CD4-positive, alpha-beta T cell treated with Interleukin-1 beta for 1 hour (primary cell): ENCODE measurements at regions not wholly inside any gene's neighbourhood (a gene's known extent, or its start where the extent isn't known, plus 50 kb on each side); places are given as distances from the start of the nearest gene placed in this dataset.
"Not testable (repeated sequence)": the region's sequence is repeated elsewhere in the genome, so short reads cannot be mapped to it uniquely, and the experiment has no call there.

Experiments
- DNase-seq, 2 donors: peaks; one replicate each; pipeline ENCODE4 v3.0.0-alpha.2; 2020 to 2022

GRCh38 chr6:105692613-105693215, 289.8 kb upstream of the PREP start:
- no peak for DNase-seq

GRCh38 chr6:105691971-105692370, 289.1 kb upstream of the PREP start:
- DNase-seq = no peak

- DNase-seq = peak in 1 of 2 donors; percentile 4
These were observed 288.2 kb upstream of the PREP start for GRCh38 chr6:105691081-105691480.

GRCh38 chr6:105688573-105688972, 285.7 kb upstream of the PREP start:
- DNase-seq = no peak

- DNase-seq = not testable (repeated sequence)
These were observed 283.9 kb upstream of the PREP start for GRCh38 chr6:105686793-105687192.

- DNase-seq = no peak
These were observed 278.2 kb upstream of the PREP start for GRCh38 chr6:105681061-105681460.

GRCh38 chr6:105680131-105680530, 277.2 kb upstream of the PREP start:
- no peak for DNase-seq

- DNase-seq = no peak
These were observed 275.6 kb upstream of the PREP start for GRCh38 chr6:105678516-105678915.

GRCh38 chr6:105677671-105678475, 275.0 kb upstream of the PREP start:
- no peak for DNase-seq

- DNase-seq = no peak
These were observed 274.0 kb upstream of the PREP start for GRCh38 chr6:105676857-105677256.

- no peak for DNase-seq
These were observed 273.0 kb upstream of the PREP start for GRCh38 chr6:105675715-105676397.

- DNase-seq = not testable (repeated sequence)
These were observed 270.1 kb upstream of the PREP start for GRCh38 chr6:105672856-105673538.

GRCh38 chr6:105669232-105669631, 266.4 kb upstream of the PREP start:
- DNase-seq = no peak

- no peak for DNase-seq
These were observed 264.2 kb upstream of the PREP start for GRCh38 chr6:105667056-105667455.

GRCh38 chr6:105664931-105665330, 262.0 kb upstream of the PREP start:
- no peak for DNase-seq

- no peak for DNase-seq
These were observed 249.1 kb upstream of the PREP start for GRCh38 chr6:105651969-105652368.

- DNase-seq = no peak
These were observed 247.5 kb upstream of the PREP start for GRCh38 chr6:105650347-105650746.

GRCh38 chr6:105649192-105649591, 246.3 kb upstream of the PREP start:
- no peak for DNase-seq

GRCh38 chr6:105648276-105648675, 245.4 kb upstream of the PREP start:
- DNase-seq = peak in 1 of 2 donors; percentile 29

- peak; percentile 7 to 66 for DNase-seq
These were observed 243.5 kb upstream of the PREP start for GRCh38 chr6:105646391-105646867.

GRCh38 chr6:105645958-105646357, 243.1 kb upstream of the PREP start:
- no peak for DNase-seq

- DNase-seq = no peak
These were observed 242.3 kb upstream of the PREP start for GRCh38 chr6:105645156-105645555.

- no peak for DNase-seq
These were observed 241.8 kb upstream of the PREP start for GRCh38 chr6:105644691-105645090.
